ENCODE measurements at regions not wholly inside any gene's neighbourhood (a gene's known extent, or its start where the extent isn't known, plus 50 kb on each side); places are given as distances from the start of the nearest gene placed in this dataset.

DNA sequence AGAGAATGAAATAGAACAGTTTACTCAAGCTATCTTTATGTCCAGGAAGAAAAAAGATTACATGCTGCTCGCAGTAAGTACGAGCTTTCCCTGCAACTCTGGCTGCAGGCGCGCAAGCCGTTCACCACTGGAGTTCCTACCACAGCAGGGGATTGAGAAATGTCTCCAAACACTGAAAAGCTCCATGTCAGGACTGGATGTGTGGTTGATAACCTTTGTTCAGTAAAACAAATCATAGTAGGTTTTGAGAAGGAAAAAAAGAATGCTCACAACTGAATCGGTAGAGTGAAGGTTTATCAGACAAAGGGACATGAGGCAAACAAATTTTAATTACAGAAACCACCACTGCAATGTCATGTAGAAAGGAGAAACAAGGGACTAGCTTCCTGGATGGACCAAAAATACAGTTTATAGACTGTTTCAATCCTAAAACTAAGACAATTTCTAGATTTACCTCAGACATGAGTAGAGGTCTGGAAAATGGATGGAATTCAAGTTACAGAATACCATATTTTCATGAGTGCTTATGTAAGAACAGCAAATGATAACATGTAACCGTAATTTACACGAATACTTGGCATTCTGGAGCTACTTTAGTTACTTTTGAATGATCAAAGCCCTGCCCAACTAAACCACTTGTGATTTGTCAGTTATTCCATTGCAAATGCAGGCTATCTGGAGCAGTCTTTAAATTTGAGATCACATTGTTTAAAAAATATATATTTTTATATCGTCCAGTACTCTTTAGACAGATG is 471.1 kb downstream of the SHQ1 start:
- TF ChIP-seq, protein P1, sequence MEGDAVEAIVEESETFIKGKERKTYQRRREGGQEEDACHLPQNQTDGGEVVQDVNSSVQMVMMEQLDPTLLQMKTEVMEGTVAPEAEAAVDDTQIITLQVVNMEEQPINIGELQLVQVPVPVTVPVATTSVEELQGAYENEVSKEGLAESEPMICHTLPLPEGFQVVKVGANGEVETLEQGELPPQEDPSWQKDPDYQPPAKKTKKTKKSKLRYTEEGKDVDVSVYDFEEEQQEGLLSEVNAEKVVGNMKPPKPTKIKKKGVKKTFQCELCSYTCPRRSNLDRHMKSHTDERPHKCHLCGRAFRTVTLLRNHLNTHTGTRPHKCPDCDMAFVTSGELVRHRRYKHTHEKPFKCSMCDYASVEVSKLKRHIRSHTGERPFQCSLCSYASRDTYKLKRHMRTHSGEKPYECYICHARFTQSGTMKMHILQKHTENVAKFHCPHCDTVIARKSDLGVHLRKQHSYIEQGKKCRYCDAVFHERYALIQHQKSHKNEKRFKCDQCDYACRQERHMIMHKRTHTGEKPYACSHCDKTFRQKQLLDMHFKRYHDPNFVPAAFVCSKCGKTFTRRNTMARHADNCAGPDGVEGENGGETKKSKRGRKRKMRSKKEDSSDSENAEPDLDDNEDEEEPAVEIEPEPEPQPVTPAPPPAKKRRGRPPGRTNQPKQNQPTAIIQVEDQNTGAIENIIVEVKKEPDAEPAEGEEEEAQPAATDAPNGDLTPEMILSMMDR (IDR thresholded peaks at IDR 0.05) = no peak
- TF ChIP-seq ZFX (IDR thresholded peaks at IDR 0.05; ENCODE audit: borderline replicate concordance) = no peak
